Prostate gland (tissue), 2 donors: ENCODE measurements at regions not wholly inside any gene's neighbourhood (a gene's known extent, or its start where the extent isn't known, plus 50 kb on each side); places are given as distances from the start of the nearest gene placed in this dataset.
"Not testable (repeated sequence)": the region's sequence is repeated elsewhere in the genome, so short reads cannot be mapped to it uniquely, and the experiment has no call there.

Experiments
- DNase-seq: peaks from one replicate; pipeline ENCODE4 v3.0.0-alpha.2; 2019; ENCODE audit warnings: low spot score
- H3K27ac ChIP-seq, 2 donors: fragments of 200-600 bp; sonication (generic); 2 replicates each; pipeline ENCODE4 v1.5.1; 2017 to 2019
- H3K27me3 ChIP-seq: fragments of 200-600 bp; sonication (generic); replicated peaks from 2 replicates; pipeline ENCODE4 v1.5.1; 2019; ENCODE audit not compliant: insufficient read depth
- H3K36me3 ChIP-seq, 2 donors: fragments of 200-600 bp; sonication (generic); 1 replicate in 1 of 2; 2 replicates in 1 of 2; pipeline versions ENCODE4 v1.5.1 to v1.8.1; 2017 to 2019
- H3K4me1 ChIP-seq: fragments of 200-600 bp; sonication (generic); replicated peaks from 2 replicates; pipeline ENCODE4 v1.5.1; 2019
- H3K4me3 ChIP-seq, 2 donors: fragments of 200-600 bp; sonication (generic); 2 replicates each; pipeline ENCODE4 v1.5.1; 2017 to 2019
- H3K9me3 ChIP-seq: fragments of 200-600 bp; sonication (generic); 2 replicates; pipeline ENCODE4 v1.5.1; 2017
- CTCF ChIP-seq, 4 experiments: fragments of 200-600 bp in 2 of 4; fragments of 450-650 bp in 2 of 4; sonication (generic) in 2 of 4; IDR thresholded peaks; 1 replicate in 3 of 4; 2 replicates in 1 of 4; pipeline ENCODE4 v1.5.1; 2016 to 2019; ENCODE audit warnings: antibody characterized with exemption in 4 of 4, mild to moderate bottlenecking in 2 of 4, moderate library complexity in 2 of 4
- POLR2A ChIP-seq: fragments of 450-650 bp; IDR thresholded peaks from one replicate; pipeline ENCODE4 v1.6.1; 2016; ENCODE audit warnings: antibody characterized with exemption, mild to moderate bottlenecking
- POLR2AphosphoS5 ChIP-seq: sonication (generic); formaldehyde crosslinking; IDR thresholded peaks from one replicate; pipeline ENCODE4 v1.6.1; 2017; ENCODE audit warnings: antibody characterized with exemption
- WGBS: methylation state at CpG from one replicate; pipeline ENCODE4 v1.1.5; 2018; 5-methylcytosine and 5-hydroxymethylcytosine counted together
- intact Hi-C: fragments of 100-400 bp; cut with DNase I; formaldehyde crosslinking; loops from one replicate; pipeline ENCODE4 v1.14.2; 2022

GRCh38 chr10:84608126-84608525 lies 279.7 kb downstream of the CCSER2 start:
- Histone ChIP-seq H3K9me3 (no peaks in the 10 kb centered on the region), H3K36me3 (no peaks in the 10 kb centered on the region), H3K4me3 (no peak overlapping the region), H3K4me1 (peaks cover 4% of the 10 kb centered on the region), H3K27me3 (no peaks in the 10 kb centered on the region), H3K27ac (no peak overlapping the region)
- intact Hi-C loops = no loop called here
- no peak for DNase-seq
- TF ChIP-seq POLR2AphosphoS5 (no peak), POLR2A (no peak), CTCF (IDR thresholded peaks at IDR 0.05) (no peak)
- WGBS = 87% methylated on average over 4 of the region's 4 CpGs

GRCh38 chr10:84613336-84614021 lies 285.1 kb downstream of the CCSER2 start:
- Histone ChIP-seq H3K4me3 (no peak overlapping the region), H3K27ac (no peak overlapping the region), H3K27me3 (no peaks in the 10 kb centered on the region), H3K9me3 (no peaks in the 10 kb centered on the region), H3K4me1 (no peaks in the 10 kb centered on the region), H3K36me3 (no peaks in the 10 kb centered on the region)
- DNase-seq = peak; percentile 53
- intact Hi-C loops = loop anchor here (5.0 kb wide), 1 partner anchor 1764 kb away; no protein-coding TSS in a partner anchor
- 33% methylated on average over 7 of the region's 7 CpGs for WGBS
- TF ChIP-seq POLR2AphosphoS5 (peak; percentile 14), CTCF (IDR thresholded peaks at IDR 0.05) (peak in 3 of 4 experiments; percentile 40 to 60 (median 56)), POLR2A (no peak)

GRCh38 chr10:84626397-84627087 lies 298.2 kb downstream of the CCSER2 start:
- TF ChIP-seq POLR2AphosphoS5 (no peak), CTCF (IDR thresholded peaks at IDR 0.05) (no peak), POLR2A (no peak)
- 88% methylated on average over 6 of the region's 6 CpGs for whole genome bisulfite sequencing
- intact Hi-C loops = no loop called here
- no peak for DNase-seq
- no peaks in the 10 kb centered on the region for H3K4me1 ChIP-seq
- H3K4me3 ChIP-seq = no peak overlapping the region
- no peaks in the 10 kb centered on the region for H3K36me3 ChIP-seq
- no peaks in the 10 kb centered on the region for H3K9me3 ChIP-seq
- H3K27ac ChIP-seq = no peak overlapping the region
- H3K27me3 ChIP-seq = no peaks in the 10 kb centered on the region

GRCh38 chr10:84632866-84633265 lies 304.5 kb downstream of the CCSER2 start:
- intact Hi-C loops = no loop called here
- WGBS = 57% methylated on average over 5 of the region's 5 CpGs
- TF ChIP-seq CTCF (IDR thresholded peaks at IDR 0.05) (no peak), POLR2AphosphoS5 (peak; percentile 45), POLR2A (no peak)
- Histone ChIP-seq H3K9me3 (no peaks in the 10 kb centered on the region), H3K4me3 (no peak overlapping the region), H3K27ac (no peak overlapping the region), H3K36me3 (no peaks in the 10 kb centered on the region), H3K27me3 (no peaks in the 10 kb centered on the region), H3K4me1 (no peaks in the 10 kb centered on the region)
- DNase-seq = peak; percentile 24

- 46% methylated on average over 5 of the region's 5 CpGs for WGBS
- no peaks in the 10 kb centered on the region for H3K4me1 ChIP-seq
Measured at GRCh38 chr10:84634636-84635035, 306.2 kb downstream of the CCSER2 start.

GRCh38 chr10:84650628-84651027 lies 322.2 kb downstream of the CCSER2 start:
- H3K9me3 ChIP-seq, DNase-seq, H3K36me3 ChIP-seq, H3K4me1 ChIP-seq, H3K4me3 ChIP-seq, H3K27ac ChIP-seq, H3K27me3 ChIP-seq, intact Hi-C loops: not testable (repeated sequence)
- WGBS = 87% methylated on average over 1 of the region's 1 CpG

More at GRCh38 chr10:84634636-84635035, 306.2 kb downstream of the CCSER2 start:
- H3K36me3 ChIP-seq = no peaks in the 10 kb centered on the region
- peak; percentile 6 for DNase-seq
- H3K9me3 ChIP-seq = no peaks in the 10 kb centered on the region
- intact Hi-C loops = no loop called here
- no peak overlapping the region for H3K4me3 ChIP-seq
- TF ChIP-seq POLR2A (no peak), POLR2AphosphoS5 (no peak), CTCF (IDR thresholded peaks at IDR 0.05) (no peak)
- H3K27me3 ChIP-seq = no peaks in the 10 kb centered on the region
- no peak overlapping the region for H3K27ac ChIP-seq
